GM23338 (cell line): ENCODE measurements at regions not wholly inside any gene's neighbourhood (a gene's known extent, or its start where the extent isn't known, plus 50 kb on each side); places are given as distances from the start of the nearest gene placed in this dataset.

Source experiments
- ATAC-seq: fragments of 200-7000 bp; cut with Tn5 transposase; 3 replicates; pipeline ENCODE4 v1.9.1; 2020
- DNase-seq: peaks from one replicate; pipeline ENCODE4 v3.0.0-alpha.2; 2015; ENCODE audit warnings: low spot score
- H2AFZ ChIP-seq: fragments of 200-600 bp; sonication (generic); 2 replicates; pipeline ENCODE4 v1.8.0; 2016; ENCODE audit warnings: antibody characterized with exemption, mild to moderate bottlenecking, moderate library complexity
- H3F3A ChIP-seq: fragments of 200-600 bp; sonication (generic); replicated peaks from 2 replicates; pipeline ENCODE4 v1.8.0; 2017; ENCODE audit warnings: antibody characterized with exemption, mixed run types, low read depth
- H3K27ac ChIP-seq: fragments of 200-600 bp; sonication (generic); 2 replicates; pipeline ENCODE4 v1.6.1; 2016; ENCODE audit warnings: low read depth
- H3K27me3 ChIP-seq: fragments of 200-600 bp; sonication (generic); 2 replicates; pipeline ENCODE4 v1.8.0; 2016; ENCODE audit warnings: mild to moderate bottlenecking, mixed run types, moderate library complexity; ENCODE audit not compliant: insufficient read depth
- H3K36me3 ChIP-seq: fragments of 200-600 bp; sonication (generic); 2 replicates; pipeline ENCODE4 v1.8.0; 2016; ENCODE audit warnings: mild to moderate bottlenecking; ENCODE audit not compliant: insufficient read depth
- H3K4me1 ChIP-seq: fragments of 200-600 bp; sonication (generic); 2 replicates; pipeline ENCODE4 v1.8.0; 2016; ENCODE audit warnings: mild to moderate bottlenecking, moderate library complexity; ENCODE audit not compliant: insufficient read depth
- H3K4me2 ChIP-seq: fragments of 200-600 bp; sonication (generic); 2 replicates; pipeline ENCODE4 v1.7.1; 2017; ENCODE audit warnings: mixed run types
- H3K4me3 ChIP-seq: fragments of 200-600 bp; sonication (generic); 2 replicates; pipeline ENCODE4 v1.6.1; 2016; ENCODE audit warnings: mixed run types
- H3K79me2 ChIP-seq: fragments of 200-600 bp; sonication (generic); replicated peaks from 2 replicates; pipeline ENCODE4 v1.8.0; 2017; ENCODE audit warnings: mild to moderate bottlenecking; ENCODE audit not compliant: insufficient read depth
- H3K9me2 ChIP-seq: fragments of 200-600 bp; sonication (generic); 2 replicates; pipeline ENCODE4 v1.8.0; 2017; ENCODE audit not compliant: insufficient read depth
- H4K20me1 ChIP-seq: fragments of 200-600 bp; sonication (generic); replicated peaks from 2 replicates; pipeline ENCODE4 v1.8.0; 2017; ENCODE audit warnings: mild to moderate bottlenecking; ENCODE audit not compliant: insufficient read depth
- H3K27ac Mint-ChIP-seq: 2 replicates; pipeline ENCODE4 v1.8.0; 2020; ENCODE audit warnings: inconsistent platforms, mild to moderate bottlenecking, moderate library complexity, mixed read lengths
- H3K27me3 Mint-ChIP-seq: 3 replicates; pipeline ENCODE4 v1.8.0; 2022; ENCODE audit warnings: low read depth, mild to moderate bottlenecking, moderate library complexity, mixed read lengths, inconsistent platforms; ENCODE audit not compliant: insufficient read depth, poor library complexity
- H3K36me3 Mint-ChIP-seq: 3 replicates; pipeline ENCODE4 v1.8.0; 2021; ENCODE audit warnings: low read depth, mild to moderate bottlenecking, inconsistent platforms, moderate library complexity, mixed read lengths
- H3K4me1 Mint-ChIP-seq: 3 replicates; pipeline ENCODE4 v1.8.0; 2020; ENCODE audit warnings: mild to moderate bottlenecking, inconsistent platforms, mixed read lengths
- H3K4me3 Mint-ChIP-seq: 3 replicates; pipeline ENCODE4 v1.8.0; 2021; ENCODE audit warnings: moderate library complexity, mild to moderate bottlenecking, inconsistent platforms, mixed read lengths
- H3K9me3 Mint-ChIP-seq: 3 replicates; pipeline ENCODE4 v1.8.0; 2020; ENCODE audit warnings: moderate library complexity, mild to moderate bottlenecking, inconsistent platforms, mixed read lengths
- CREB1 ChIP-seq: fragments of 250-450 bp; sonication (Bioruptor Pico); IDR thresholded peaks from 2 replicates; pipeline ENCODE4 v1.5.0; 2020; ENCODE audit warnings: low read depth, mild to moderate bottlenecking, moderate library complexity
- EZH2 ChIP-seq: fragments of 200-600 bp; sonication (generic); IDR thresholded peaks from one replicate; pipeline ENCODE4 v1.8.0; 2017; ENCODE audit warnings: antibody characterized with exemption, mild to moderate bottlenecking, low read depth; ENCODE audit not compliant: unreplicated experiment
- EZH2phosphoT487 ChIP-seq: fragments of 200-600 bp; sonication (generic); IDR thresholded peaks from one replicate; pipeline ENCODE4 v1.8.1; 2018; ENCODE audit warnings: antibody characterized with exemption; ENCODE audit not compliant: unreplicated experiment
- JUNB ChIP-seq: IDR thresholded peaks from one replicate; pipeline ENCODE4 v1.6.1; 2016; ENCODE audit warnings: antibody characterized with exemption; ENCODE audit not compliant: unreplicated experiment
- NANOG ChIP-seq: IDR thresholded peaks from 2 replicates; pipeline ENCODE4 v1.6.1; 2016; ENCODE audit warnings: antibody characterized with exemption, borderline replicate concordance
- POLR2AphosphoS5 ChIP-seq: IDR thresholded peaks from 2 replicates; pipeline ENCODE4 v1.6.1; 2016; ENCODE audit warnings: antibody characterized with exemption, low read depth
- STAT1 ChIP-seq: IDR thresholded peaks from one replicate; pipeline ENCODE4 v1.6.1; 2016; ENCODE audit warnings: antibody characterized with exemption; ENCODE audit not compliant: unreplicated experiment
- ZNF114 ChIP-seq: fragments of 250-450 bp; sonication (Bioruptor Pico); IDR thresholded peaks from 2 replicates; pipeline ENCODE4 v1.5.0; 2020; ENCODE audit warnings: mild to moderate bottlenecking, moderate library complexity
- ZNF331 ChIP-seq: fragments of 250-450 bp; sonication (Bioruptor Pico); IDR thresholded peaks from 2 replicates; pipeline ENCODE4 v1.5.0; 2020; ENCODE audit warnings: low read depth, mild to moderate bottlenecking, moderate library complexity
- TF ChIP-seq, protein P1 (sequence below), 2 experiments: fragments of 200-600 bp in 1 of 2; sonication (generic) in 1 of 2; conservative IDR thresholded peaks; 2 replicates each; pipeline versions ENCODE4 v1.5.1 to v1.6.1; 2016 to 2017; ENCODE audit warnings: antibody characterized with exemption in 2 of 2, low read depth in 2 of 2, mild to moderate bottlenecking in 2 of 2, moderate library complexity in 1 of 2
- TF ChIP-seq, protein P2 (sequence below): IDR thresholded peaks from one replicate; pipeline ENCODE4 v1.6.1; 2018; ENCODE audit warnings: antibody characterized with exemption; ENCODE audit not compliant: unreplicated experiment
- TF ChIP-seq, protein P3 (sequence below): IDR thresholded peaks from 2 replicates; pipeline ENCODE4 v1.6.1; 2016; ENCODE audit warnings: antibody characterized with exemption
- TF ChIP-seq, protein P4 (sequence below): fragments of 250-450 bp; sonication (Bioruptor Pico); IDR thresholded peaks from 2 replicates; pipeline ENCODE4 v1.5.0; 2020; ENCODE audit warnings: mild to moderate bottlenecking, moderate library complexity

DNA sequence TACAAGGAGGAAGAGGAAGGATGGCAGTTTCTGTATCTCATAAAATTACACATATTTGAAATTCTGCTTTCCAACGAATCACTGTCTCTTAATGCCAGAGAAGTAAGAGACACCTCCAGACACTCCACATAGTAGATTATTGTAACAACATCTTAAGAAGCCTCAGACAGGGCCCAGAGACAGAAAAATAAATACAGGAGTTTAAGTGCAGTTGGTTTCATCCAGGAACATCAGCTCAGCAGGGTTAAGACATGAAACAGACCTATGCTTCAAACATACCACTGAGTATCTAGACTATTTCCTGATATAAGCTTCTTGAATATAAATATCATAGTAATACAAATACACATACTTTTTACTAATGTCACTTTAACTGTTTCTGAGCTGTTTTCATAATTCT lies 290.3 kb downstream of the ADAMTS20 start:
- Histone ChIP-seq H3K36me3 (no peaks in the 10 kb centered on the region), H2AFZ (no peak overlapping the region), H3K79me2 (no peaks in the 10 kb centered on the region), H4K20me1 (no peaks in the 10 kb centered on the region), H3K27ac (no peak overlapping the region), H3F3A (no peaks in the 10 kb centered on the region), H3K4me1 (no peaks in the 10 kb centered on the region), H3K9me2 (0 out of 2 replicates have a peak, but pooled peaks cover 6% of the 10 kb centered on the region), H3K27me3 (no peaks in the 10 kb centered on the region), H3K4me2 (no peak overlapping the region), H3K4me3 (no peak overlapping the region)
- H3K9me3 Mint-ChIP-seq = no peaks in the 10 kb centered on the region
- H3K27me3 Mint-ChIP-seq = peaks cover 1% of the 10 kb centered on the region
- no peak for TF ChIP-seq STAT1
- TF ChIP-seq EZH2phosphoT487 = no peak
- TF ChIP-seq ZNF114 (CRISPR knock-in tag) = no peak
- TF ChIP-seq, protein P1, sequence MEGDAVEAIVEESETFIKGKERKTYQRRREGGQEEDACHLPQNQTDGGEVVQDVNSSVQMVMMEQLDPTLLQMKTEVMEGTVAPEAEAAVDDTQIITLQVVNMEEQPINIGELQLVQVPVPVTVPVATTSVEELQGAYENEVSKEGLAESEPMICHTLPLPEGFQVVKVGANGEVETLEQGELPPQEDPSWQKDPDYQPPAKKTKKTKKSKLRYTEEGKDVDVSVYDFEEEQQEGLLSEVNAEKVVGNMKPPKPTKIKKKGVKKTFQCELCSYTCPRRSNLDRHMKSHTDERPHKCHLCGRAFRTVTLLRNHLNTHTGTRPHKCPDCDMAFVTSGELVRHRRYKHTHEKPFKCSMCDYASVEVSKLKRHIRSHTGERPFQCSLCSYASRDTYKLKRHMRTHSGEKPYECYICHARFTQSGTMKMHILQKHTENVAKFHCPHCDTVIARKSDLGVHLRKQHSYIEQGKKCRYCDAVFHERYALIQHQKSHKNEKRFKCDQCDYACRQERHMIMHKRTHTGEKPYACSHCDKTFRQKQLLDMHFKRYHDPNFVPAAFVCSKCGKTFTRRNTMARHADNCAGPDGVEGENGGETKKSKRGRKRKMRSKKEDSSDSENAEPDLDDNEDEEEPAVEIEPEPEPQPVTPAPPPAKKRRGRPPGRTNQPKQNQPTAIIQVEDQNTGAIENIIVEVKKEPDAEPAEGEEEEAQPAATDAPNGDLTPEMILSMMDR (conservative IDR thresholded peaks at IDR 0.05; ENCODE audit: low read depth in 2 of 2) = no peak
- no peak for TF ChIP-seq EZH2
- TF ChIP-seq ZNF331 = no peak
- TF ChIP-seq CREB1 = no peak
- TF ChIP-seq, protein P2, sequence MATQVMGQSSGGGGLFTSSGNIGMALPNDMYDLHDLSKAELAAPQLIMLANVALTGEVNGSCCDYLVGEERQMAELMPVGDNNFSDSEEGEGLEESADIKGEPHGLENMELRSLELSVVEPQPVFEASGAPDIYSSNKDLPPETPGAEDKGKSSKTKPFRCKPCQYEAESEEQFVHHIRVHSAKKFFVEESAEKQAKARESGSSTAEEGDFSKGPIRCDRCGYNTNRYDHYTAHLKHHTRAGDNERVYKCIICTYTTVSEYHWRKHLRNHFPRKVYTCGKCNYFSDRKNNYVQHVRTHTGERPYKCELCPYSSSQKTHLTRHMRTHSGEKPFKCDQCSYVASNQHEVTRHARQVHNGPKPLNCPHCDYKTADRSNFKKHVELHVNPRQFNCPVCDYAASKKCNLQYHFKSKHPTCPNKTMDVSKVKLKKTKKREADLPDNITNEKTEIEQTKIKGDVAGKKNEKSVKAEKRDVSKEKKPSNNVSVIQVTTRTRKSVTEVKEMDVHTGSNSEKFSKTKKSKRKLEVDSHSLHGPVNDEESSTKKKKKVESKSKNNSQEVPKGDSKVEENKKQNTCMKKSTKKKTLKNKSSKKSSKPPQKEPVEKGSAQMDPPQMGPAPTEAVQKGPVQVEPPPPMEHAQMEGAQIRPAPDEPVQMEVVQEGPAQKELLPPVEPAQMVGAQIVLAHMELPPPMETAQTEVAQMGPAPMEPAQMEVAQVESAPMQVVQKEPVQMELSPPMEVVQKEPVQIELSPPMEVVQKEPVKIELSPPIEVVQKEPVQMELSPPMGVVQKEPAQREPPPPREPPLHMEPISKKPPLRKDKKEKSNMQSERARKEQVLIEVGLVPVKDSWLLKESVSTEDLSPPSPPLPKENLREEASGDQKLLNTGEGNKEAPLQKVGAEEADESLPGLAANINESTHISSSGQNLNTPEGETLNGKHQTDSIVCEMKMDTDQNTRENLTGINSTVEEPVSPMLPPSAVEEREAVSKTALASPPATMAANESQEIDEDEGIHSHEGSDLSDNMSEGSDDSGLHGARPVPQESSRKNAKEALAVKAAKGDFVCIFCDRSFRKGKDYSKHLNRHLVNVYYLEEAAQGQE = no peak
- TF ChIP-seq POLR2AphosphoS5 = no peak
- TF ChIP-seq, protein P3, sequence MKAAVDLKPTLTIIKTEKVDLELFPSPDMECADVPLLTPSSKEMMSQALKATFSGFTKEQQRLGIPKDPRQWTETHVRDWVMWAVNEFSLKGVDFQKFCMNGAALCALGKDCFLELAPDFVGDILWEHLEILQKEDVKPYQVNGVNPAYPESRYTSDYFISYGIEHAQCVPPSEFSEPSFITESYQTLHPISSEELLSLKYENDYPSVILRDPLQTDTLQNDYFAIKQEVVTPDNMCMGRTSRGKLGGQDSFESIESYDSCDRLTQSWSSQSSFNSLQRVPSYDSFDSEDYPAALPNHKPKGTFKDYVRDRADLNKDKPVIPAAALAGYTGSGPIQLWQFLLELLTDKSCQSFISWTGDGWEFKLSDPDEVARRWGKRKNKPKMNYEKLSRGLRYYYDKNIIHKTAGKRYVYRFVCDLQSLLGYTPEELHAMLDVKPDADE = no peak
- TF ChIP-seq JUNB = no peak
- TF ChIP-seq, protein P4, sequence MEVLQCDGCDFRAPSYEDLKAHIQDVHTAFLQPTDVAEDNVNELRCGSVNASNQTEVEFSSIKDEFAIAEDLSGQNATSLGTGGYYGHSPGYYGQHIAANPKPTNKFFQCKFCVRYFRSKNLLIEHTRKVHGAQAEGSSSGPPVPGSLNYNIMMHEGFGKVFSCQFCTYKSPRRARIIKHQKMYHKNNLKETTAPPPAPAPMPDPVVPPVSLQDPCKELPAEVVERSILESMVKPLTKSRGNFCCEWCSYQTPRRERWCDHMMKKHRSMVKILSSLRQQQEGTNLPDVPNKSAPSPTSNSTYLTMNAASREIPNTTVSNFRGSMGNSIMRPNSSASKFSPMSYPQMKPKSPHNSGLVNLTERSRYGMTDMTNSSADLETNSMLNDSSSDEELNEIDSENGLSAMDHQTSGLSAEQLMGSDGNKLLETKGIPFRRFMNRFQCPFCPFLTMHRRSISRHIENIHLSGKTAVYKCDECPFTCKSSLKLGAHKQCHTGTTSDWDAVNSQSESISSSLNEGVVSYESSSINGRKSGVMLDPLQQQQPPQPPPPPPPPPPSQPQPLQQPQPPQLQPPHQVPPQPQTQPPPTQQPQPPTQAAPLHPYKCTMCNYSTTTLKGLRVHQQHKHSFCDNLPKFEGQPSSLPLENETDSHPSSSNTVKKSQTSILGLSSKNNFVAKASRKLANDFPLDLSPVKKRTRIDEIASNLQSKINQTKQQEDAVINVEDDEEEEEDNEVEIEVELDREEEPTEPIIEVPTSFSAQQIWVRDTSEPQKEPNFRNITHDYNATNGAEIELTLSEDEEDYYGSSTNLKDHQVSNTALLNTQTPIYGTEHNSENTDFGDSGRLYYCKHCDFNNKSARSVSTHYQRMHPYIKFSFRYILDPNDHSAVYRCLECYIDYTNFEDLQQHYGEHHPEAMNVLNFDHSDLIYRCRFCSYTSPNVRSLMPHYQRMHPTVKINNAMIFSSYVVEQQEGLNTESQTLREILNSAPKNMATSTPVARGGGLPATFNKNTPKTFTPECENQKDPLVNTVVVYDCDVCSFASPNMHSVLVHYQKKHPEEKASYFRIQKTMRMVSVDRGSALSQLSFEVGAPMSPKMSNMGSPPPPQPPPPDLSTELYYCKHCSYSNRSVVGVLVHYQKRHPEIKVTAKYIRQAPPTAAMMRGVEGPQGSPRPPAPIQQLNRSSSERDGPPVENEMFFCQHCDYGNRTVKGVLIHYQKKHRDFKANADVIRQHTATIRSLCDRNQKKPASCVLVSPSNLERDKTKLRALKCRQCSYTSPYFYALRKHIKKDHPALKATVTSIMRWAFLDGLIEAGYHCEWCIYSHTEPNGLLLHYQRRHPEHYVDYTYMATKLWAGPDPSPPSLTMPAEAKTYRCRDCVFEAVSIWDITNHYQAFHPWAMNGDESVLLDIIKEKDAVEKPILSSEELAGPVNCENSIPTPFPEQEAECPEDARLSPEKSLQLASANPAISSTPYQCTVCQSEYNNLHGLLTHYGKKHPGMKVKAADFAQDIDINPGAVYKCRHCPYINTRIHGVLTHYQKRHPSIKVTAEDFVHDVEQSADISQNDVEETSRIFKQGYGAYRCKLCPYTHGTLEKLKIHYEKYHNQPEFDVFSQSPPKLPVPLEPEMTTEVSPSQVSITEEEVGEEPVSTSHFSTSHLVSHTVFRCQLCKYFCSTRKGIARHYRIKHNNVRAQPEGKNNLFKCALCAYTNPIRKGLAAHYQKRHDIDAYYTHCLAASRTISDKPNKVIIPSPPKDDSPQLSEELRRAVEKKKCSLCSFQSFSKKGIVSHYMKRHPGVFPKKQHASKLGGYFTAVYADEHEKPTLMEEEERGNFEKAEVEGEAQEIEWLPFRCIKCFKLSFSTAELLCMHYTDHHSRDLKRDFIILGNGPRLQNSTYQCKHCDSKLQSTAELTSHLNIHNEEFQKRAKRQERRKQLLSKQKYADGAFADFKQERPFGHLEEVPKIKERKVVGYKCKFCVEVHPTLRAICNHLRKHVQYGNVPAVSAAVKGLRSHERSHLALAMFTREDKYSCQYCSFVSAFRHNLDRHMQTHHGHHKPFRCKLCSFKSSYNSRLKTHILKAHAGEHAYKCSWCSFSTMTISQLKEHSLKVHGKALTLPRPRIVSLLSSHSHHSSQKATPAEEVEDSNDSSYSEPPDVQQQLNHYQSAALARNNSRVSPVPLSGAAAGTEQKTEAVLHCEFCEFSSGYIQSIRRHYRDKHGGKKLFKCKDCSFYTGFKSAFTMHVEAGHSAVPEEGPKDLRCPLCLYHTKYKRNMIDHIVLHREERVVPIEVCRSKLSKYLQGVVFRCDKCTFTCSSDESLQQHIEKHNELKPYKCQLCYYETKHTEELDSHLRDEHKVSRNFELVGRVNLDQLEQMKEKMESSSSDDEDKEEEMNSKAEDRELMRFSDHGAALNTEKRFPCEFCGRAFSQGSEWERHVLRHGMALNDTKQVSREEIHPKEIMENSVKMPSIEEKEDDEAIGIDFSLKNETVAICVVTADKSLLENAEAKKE (CRISPR knock-in tag) = no peak
- TF ChIP-seq NANOG = no peak
- H3K4me3 Mint-ChIP-seq = no peak overlapping the region
- DNase-seq (no peak), ATAC-seq (no peak)
- no peak overlapping the region for H3K27ac Mint-ChIP-seq
- no peaks in the 10 kb centered on the region for H3K4me1 Mint-ChIP-seq
- peaks cover 6% of the 10 kb centered on the region; the same call in 2 of the 3 replicates for H3K36me3 Mint-ChIP-seq
